OCI-LY3 (cell line): ENCODE measurements at regions not wholly inside any gene's neighbourhood (a gene's known extent, or its start where the extent isn't known, plus 50 kb on each side); places are given as distances from the start of the nearest gene placed in this dataset.

Source experiments
- H2AFZ ChIP-seq: fragments of 200-600, 300-600 bp; shearing (Covaris generic); 2 replicates; pipeline ENCODE4 v1.6.0; 2014; ENCODE audit warnings: antibody characterized with exemption, low read depth, low read length
- H3K27ac ChIP-seq: fragments of 200-600, 300-600 bp; sonication (generic); 2 replicates; pipeline ENCODE4 v1.5.1; 2014; ENCODE audit warnings: mild to moderate bottlenecking, low read length, moderate library complexity, mixed read lengths
- H3K27me3 ChIP-seq: fragments of 200-600, 300-600 bp; sonication (generic); 2 replicates; pipeline ENCODE4 v1.6.1; 2014; ENCODE audit warnings: low read depth, low read length, mixed read lengths
- H3K36me3 ChIP-seq: fragments of 200-600, 300-600 bp; sonication (generic); replicated peaks from 2 replicates; pipeline ENCODE3; 2014; ENCODE audit warnings: low read depth, low read length, mixed read lengths
- H3K4me1 ChIP-seq: fragments of 300-600, 200-600 bp; sonication (generic); 2 replicates; pipeline ENCODE4 v1.6.1; 2014; ENCODE audit warnings: low read length, mixed read lengths
- H3K4me2 ChIP-seq: fragments of 200-600, 300-600 bp; sonication (generic); 2 replicates; pipeline ENCODE4 v1.6.1; 2014; ENCODE audit warnings: low read length, mixed read lengths
- H3K4me3 ChIP-seq: fragments of 300-600, 200-600 bp; sonication (generic); 2 replicates; pipeline ENCODE4 v1.5.1; 2014; ENCODE audit warnings: antibody characterized with exemption, mild to moderate bottlenecking, low read length, moderate library complexity
- H3K79me2 ChIP-seq: fragments of 300-600, 200-600 bp; shearing (Covaris generic); 2 replicates; pipeline ENCODE4 v1.6.1; 2014; ENCODE audit warnings: mild to moderate bottlenecking, low read length, mixed read lengths
- H3K9ac ChIP-seq: fragments of 300-600, 200-600 bp; shearing (Covaris generic); 2 replicates; pipeline ENCODE4 v1.6.0; 2014; ENCODE audit warnings: mild to moderate bottlenecking, low read length, moderate library complexity
- H3K9me3 ChIP-seq: fragments of 200-600, 300-600 bp; shearing (Covaris generic); 2 replicates; pipeline ENCODE4 v1.6.1; 2014; ENCODE audit warnings: low read length, mixed read lengths; ENCODE audit not compliant: insufficient read depth
- H4K20me1 ChIP-seq: fragments of 200-600, 300-600 bp; sonication (generic); 2 replicates; pipeline ENCODE4 v1.6.1; 2016; ENCODE audit warnings: low read length, mixed read lengths; ENCODE audit not compliant: insufficient read depth
- CTCF ChIP-seq: fragments of 200-600, 300-600 bp; sonication (generic); IDR thresholded peaks from 2 replicates; pipeline ENCODE4 v1.5.1; 2014; ENCODE audit warnings: antibody characterized with exemption, low read length, low read depth
- EZH2phosphoT487 ChIP-seq: fragments of 200-600 bp; shearing (Covaris generic); IDR thresholded peaks from 2 replicates; pipeline ENCODE4 v1.6.1; 2018; ENCODE audit warnings: antibody characterized with exemption, mixed run types, low read depth

GRCh38 chr5:68046445-68046844 lies 169.1 kb upstream of the PIK3R1 start:
- Histone ChIP-seq H3K4me3 (no peak overlapping the region), H3K36me3 (no peaks in the 10 kb centered on the region), H4K20me1 (no peaks in the 10 kb centered on the region), H3K27ac (no peak overlapping the region), H3K4me2 (no peak overlapping the region), H3K79me2 (no peaks in the 10 kb centered on the region), H3K9me3 (no peaks in the 10 kb centered on the region), H3K9ac (no peak overlapping the region), H2AFZ (no peak overlapping the region), H3K4me1 (peaks cover 9% of the 10 kb centered on the region), H3K27me3 (no peaks in the 10 kb centered on the region)
- TF ChIP-seq CTCF (no peak), EZH2phosphoT487 (no peak)

- Histone ChIP-seq H3K9me3 (no peaks in the 10 kb centered on the region), H3K4me1 (peaks cover 9% of the 10 kb centered on the region), H3K4me2 (no peak overlapping the region), H3K9ac (no peak overlapping the region), H3K36me3 (no peaks in the 10 kb centered on the region), H3K27ac (no peak overlapping the region), H3K79me2 (no peaks in the 10 kb centered on the region), H3K27me3 (no peaks in the 10 kb centered on the region), H2AFZ (no peak overlapping the region), H3K4me3 (no peak overlapping the region), H4K20me1 (no peaks in the 10 kb centered on the region)
- no peak for TF ChIP-seq EZH2phosphoT487
- no peak for TF ChIP-seq CTCF
Measured at GRCh38 chr5:68041293-68041692, 174.3 kb upstream of the PIK3R1 start.

GRCh38 chr5:68037546-68037945 lies 178.0 kb upstream of the PIK3R1 start:
- TF ChIP-seq EZH2phosphoT487 (no peak), CTCF (no peak)
- no peaks in the 10 kb centered on the region for H4K20me1 ChIP-seq

GRCh38 chr5:68033961-68034571 lies 181.5 kb upstream of the PIK3R1 start:
- Histone ChIP-seq H3K36me3 (no peaks in the 10 kb centered on the region), H3K27ac (no peak overlapping the region), H3K4me1 (no peaks in the 10 kb centered on the region), H3K27me3 (no peaks in the 10 kb centered on the region), H4K20me1 (no peaks in the 10 kb centered on the region), H2AFZ (no peak overlapping the region), H3K79me2 (no peaks in the 10 kb centered on the region), H3K4me2 (no peak overlapping the region), H3K9ac (no peak overlapping the region), H3K4me3 (no peak overlapping the region), H3K9me3 (no peaks in the 10 kb centered on the region)
- no peak for TF ChIP-seq CTCF
- no peak for TF ChIP-seq EZH2phosphoT487

More at GRCh38 chr5:68037546-68037945, 178.0 kb upstream of the PIK3R1 start:
- H3K36me3 ChIP-seq: no peaks in the 10 kb centered on the region
- H3K9ac ChIP-seq: no peak overlapping the region
- no peak overlapping the region for H3K27ac ChIP-seq
- H2AFZ ChIP-seq: no peak overlapping the region
- H3K4me2 ChIP-seq: no peak overlapping the region
- no peaks in the 10 kb centered on the region for H3K9me3 ChIP-seq
- H3K4me1 ChIP-seq: peaks cover 9% of the 10 kb centered on the region
- no peaks in the 10 kb centered on the region for H3K27me3 ChIP-seq
- no peaks in the 10 kb centered on the region for H3K79me2 ChIP-seq
- no peak overlapping the region for H3K4me3 ChIP-seq
